T follicular helper cell (primary cell): ENCODE measurements at regions not wholly inside any gene's neighbourhood (a gene's known extent, or its start where the extent isn't known, plus 50 kb on each side); places are given as distances from the start of the nearest gene placed in this dataset.

ENCODE experiments used
- DNase-seq: peaks from one replicate; pipeline ENCODE4 v3.0.0-alpha.2; 2020; ENCODE audit warnings: low read depth

GRCh38 chr5:5588887-5589826 lies 166.7 kb downstream of the ICE1 start:
- no peak for DNase-seq

GRCh38 chr5:5588386-5588785 lies 165.9 kb downstream of the ICE1 start:
- DNase-seq, result no peak

DNA sequence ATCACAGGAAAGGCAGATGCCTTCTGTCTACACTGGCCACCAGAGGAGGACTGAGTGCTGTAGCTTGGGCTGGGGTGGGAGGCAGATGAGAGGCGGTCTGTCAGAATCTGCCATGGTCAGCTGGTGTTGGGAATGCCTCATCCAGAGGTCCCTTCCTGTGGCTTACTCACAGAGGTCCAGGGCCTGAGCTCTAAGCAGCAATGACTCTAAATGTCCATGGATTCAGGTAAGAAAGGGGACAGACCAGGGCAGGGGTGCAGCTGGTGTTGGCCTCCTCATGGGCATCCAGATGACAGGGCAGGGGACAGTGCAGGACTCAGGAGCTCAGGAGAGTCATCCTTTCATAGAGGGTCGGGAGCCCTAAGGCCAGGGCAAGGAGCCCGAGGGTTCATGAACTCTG lies 165.0 kb downstream of the ICE1 start:
- no peak for DNase-seq

GRCh38 chr5:5586721-5587120 lies 164.2 kb downstream of the ICE1 start:
- DNase-seq, result no peak

GRCh38 chr5:5585751-5586341 lies 163.4 kb downstream of the ICE1 start:
- DNase-seq, result no peak

DNA sequence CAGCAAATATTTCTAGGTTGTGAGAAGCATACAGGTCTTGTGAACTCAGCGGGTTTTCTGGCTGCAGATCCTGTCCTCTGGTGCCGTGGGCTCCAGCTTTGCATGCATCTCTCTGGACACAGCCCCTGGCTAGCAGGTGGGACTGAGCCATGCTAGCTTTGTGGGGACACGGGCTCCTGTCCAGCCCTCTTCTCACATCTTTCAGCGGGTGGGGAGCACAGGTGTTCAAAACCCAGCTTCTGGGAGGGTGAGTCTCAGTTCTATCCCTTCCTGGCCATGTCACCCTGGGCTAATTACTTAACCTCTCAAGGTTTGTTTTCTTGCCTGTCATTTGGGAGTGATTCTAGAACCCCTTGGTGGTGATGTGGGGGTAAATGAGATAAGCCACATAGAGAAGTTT lies 162.3 kb downstream of the ICE1 start:
- no peak for DNase-seq

GRCh38 chr5:5584236-5584745 lies 161.8 kb downstream of the ICE1 start:
- no peak for DNase-seq

GRCh38 chr5:5583832-5584231 lies 161.4 kb downstream of the ICE1 start:
- no peak for DNase-seq

DNA sequence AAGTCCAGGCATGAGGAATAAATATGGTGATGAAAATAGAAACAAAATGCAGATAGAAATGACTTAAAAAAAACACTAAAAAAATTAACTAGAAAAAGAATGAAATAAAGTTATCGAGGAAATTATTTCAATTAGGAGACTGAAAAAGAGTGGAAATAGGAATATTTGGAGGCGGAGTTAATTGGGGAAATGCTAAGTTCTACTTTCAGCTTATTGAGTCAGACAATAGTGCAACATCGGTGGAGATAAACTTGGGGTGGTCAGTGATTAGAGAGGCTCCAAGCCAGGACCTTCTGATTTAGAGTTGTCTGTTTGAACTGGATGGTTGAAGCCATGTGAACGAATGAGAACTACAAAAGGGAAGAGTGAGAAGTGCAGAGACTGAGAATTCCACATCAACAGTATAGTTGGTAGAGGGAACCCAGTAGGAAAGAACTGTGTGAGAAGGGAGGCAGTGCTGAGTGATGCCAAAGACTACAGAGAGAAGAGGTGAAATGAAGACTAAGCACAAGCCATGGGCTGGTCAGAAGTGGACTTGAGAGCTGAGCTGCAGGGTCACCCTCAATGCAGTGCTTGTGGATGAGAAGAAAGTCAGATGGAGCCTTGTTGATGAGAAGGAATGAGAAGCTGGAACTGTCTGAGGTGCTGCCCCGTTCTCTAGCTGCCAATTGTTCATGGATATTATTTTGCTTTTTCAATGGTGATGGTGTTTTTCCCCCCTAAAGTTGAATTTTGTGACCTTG lies 160.7 kb downstream of the ICE1 start:
- no peak for DNase-seq

DNA sequence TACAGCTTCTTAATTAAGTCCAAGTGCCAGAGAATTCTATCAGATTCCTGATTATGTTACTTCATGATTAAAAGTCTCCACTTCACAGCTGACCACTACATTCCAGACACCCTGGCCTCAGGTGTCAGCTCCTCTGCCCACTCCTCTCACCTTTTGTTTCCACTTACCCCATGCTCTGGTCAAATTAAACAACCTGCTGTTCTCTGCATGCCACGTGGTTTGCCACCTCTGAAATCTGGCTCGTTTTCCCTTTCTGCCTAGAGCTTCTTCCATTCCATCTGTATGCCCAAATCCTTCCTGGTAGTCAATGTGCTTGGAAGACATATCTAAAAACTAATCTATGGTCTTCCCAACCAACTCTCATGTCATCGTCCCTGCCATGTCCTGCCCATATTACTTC lies 158.6 kb downstream of the ICE1 start:
- no peak for DNase-seq

DNA sequence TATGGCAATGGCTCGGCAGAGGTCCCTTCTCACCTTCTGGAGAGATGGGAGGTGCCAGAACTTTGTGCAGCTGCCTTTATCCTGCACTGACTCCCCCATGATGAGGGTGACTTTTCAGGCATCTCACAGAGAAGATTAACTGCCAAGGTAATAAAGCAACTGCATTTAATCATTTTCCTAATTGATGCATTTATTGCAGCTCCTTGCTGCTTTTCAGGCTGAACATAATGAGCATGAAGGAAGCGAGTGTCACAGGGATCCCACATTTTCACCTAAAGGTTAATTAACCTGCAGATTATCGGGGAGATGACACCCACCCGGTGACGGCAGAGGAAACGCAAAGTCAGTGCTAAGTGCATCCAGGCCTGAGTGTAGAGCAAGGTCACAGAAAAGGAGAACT lies 154.3 kb downstream of the ICE1 start:
- DNase-seq, result no peak

DNA sequence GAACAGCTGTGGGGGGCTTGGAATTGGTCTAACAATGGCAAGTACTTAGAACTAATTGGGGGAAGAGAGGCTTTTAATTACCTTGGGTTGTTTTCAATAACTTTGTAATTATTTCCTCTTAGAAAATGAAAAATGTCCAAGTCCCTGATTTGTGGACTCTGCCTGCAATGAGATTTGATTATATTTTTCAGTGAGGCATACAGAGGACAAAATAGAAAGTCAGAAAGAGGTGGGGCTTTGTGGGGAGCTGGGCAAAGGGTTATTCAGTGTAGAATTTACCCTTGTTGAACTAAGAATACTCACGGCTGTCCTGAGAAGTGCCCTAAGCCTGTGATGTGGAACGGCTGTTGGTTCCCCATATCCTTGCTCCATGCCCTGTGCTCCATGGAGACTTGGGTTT lies 153.0 kb downstream of the ICE1 start:
- no peak for DNase-seq

GRCh38 chr5:5573798-5574380 lies 151.4 kb downstream of the ICE1 start:
- no peak for DNase-seq

- no peak for DNase-seq
Observed at GRCh38 chr5:5572976-5573797, 150.7 kb downstream of the ICE1 start.

- DNase-seq, result no peak
Observed at GRCh38 chr5:5572010-5572865, 149.8 kb downstream of the ICE1 start.

GRCh38 chr5:5570646-5571045 lies 148.2 kb downstream of the ICE1 start:
- no peak for DNase-seq

DNA sequence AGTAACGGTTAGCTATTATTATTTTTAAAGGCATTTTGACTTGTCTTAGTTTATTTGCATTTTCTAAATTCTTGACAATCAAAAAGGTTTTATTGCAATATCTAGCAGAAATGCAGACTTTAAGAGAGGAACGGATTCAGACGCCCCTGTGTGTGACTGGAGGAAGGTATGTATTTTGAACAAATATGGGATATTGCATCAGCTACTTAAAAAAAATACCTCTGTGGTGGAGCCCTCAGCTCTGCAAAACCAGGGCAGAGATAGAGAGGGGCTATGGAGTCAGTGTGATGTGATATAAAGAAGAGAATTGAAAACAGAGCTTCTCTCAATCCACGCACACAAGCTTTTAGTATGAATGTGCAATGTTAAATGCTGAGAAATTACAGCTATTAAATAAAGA lies 142.4 kb downstream of the ICE1 start:
- DNase-seq, result no peak

- no peak for DNase-seq
Observed at GRCh38 chr5:5560016-5560415, 137.5 kb downstream of the ICE1 start.

GRCh38 chr5:5558638-5559527 lies 136.4 kb downstream of the ICE1 start:
- DNase-seq, result no peak
